BJ (cell line): ENCODE measurements at regions not wholly inside any gene's neighbourhood (a gene's known extent, or its start where the extent isn't known, plus 50 kb on each side); places are given as distances from the start of the nearest gene placed in this dataset.

Experiments
- CTCF ChIA-PET: fragments of 350-600 bp; formaldehyde crosslinking; extraction: SDS; loops from one replicate; lab custom pipeline; 2021; ENCODE audit warnings: antibody characterized with exemption, inconsistent platforms; lab: Yijun Ruan, JAX
- POLR2A ChIA-PET: fragments of 300-600 bp; sonication (Branson Sonifier 250); formaldehyde crosslinking; extraction: SDS; loops from one replicate; lab custom pipeline; 2021; ENCODE audit warnings: antibody characterized with exemption; lab: Charles Lee
- DNase-seq: peaks from one replicate; pipeline ENCODE4 v3.0.0-alpha.2; 2011; ENCODE audit warnings: low read depth
- H3K27me3 ChIP-seq: 2 replicates; pipeline ENCODE4 v1.6.0; 2011; ENCODE audit warnings: low read length; ENCODE audit not compliant: control insufficient read depth, insufficient read depth
- H3K36me3 ChIP-seq: 2 replicates; pipeline ENCODE4 v1.5.1; 2011; ENCODE audit warnings: low read length; ENCODE audit not compliant: control insufficient read depth, insufficient read depth
- H3K4me3 ChIP-seq: 2 replicates; pipeline ENCODE4 v1.5.1; 2011; ENCODE audit warnings: low read depth, mild to moderate bottlenecking, control low read depth, low read length
- CTCF ChIP-seq: IDR thresholded peaks from 2 replicates; pipeline ENCODE4 v1.5.1; 2011; ENCODE audit warnings: low read depth, mild to moderate bottlenecking, control low read depth, inconsistent platforms, low read length, moderate library complexity; ENCODE audit not compliant: insufficient read depth

GRCh38 chr15:95596496-95596895 is 734.0 kb upstream of the NR2F2 start:
- no peaks in the 10 kb centered on the region for H3K27me3 ChIP-seq
- CTCF ChIA-PET, result no interaction called here
- no peaks in the 10 kb centered on the region for H3K36me3 ChIP-seq
- no peak overlapping the region for H3K4me3 ChIP-seq
- no peak for TF ChIP-seq CTCF
- no peak for DNase-seq
- POLR2A ChIA-PET, result no interaction called here

DNA sequence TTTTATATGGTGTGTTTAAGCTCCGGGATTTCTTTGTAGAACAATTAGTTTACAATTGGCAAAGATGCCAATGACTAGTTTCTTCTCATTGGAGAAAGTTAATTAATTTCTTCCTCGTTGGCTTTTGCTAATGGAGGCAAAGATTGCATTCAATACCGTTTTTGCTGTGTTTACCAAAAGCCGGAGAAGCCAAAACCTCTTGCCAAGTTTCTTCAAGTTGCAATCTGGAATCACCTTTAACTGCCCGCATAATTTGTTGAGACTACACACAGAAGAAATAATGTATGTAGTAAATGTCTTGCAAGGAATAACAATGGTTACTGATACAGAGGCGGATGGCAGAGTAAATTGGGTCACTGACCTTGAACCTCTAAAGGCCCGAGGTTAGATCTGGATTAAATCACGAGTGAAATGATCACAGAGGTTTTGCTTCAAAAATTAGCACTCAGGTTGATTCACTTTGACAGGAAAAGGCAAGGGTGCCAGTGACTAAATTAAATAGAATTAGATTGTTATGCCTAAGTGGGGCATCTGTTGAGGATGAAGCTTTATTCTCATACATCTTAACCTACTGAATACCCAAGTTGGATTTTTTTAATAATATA is 732.1 kb upstream of the NR2F2 start:
- Histone ChIP-seq H3K27me3 (no peaks in the 10 kb centered on the region), H3K36me3 (no peaks in the 10 kb centered on the region), H3K4me3 (no peak overlapping the region)
- CTCF ChIA-PET, result no interaction called here
- POLR2A ChIA-PET, result no interaction called here
- TF ChIP-seq CTCF, result no peak
- no peak for DNase-seq

DNA sequence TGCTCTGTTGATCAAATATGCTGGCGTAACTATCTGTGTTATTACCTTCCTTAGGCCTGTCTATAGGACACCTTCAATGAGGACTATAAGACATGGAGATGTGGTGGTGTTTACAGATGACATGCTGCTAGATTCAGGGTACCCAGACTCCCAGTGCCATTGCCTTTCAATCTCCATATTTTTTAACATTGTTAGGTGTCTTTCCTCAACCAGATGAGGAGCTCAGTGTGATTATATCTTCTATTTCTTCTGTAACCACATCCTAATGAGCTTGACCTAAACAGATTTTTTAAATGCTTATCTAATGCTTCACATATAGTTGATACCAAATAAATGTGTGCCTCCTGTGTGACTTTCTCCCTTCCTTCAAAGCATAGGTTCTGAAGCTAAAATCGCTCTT is 730.1 kb upstream of the NR2F2 start:
- ChIA-PET CTCF (interaction anchor here (1.1 kb wide), 1 partner anchor 11 kb away, joined by 3 read pairs; no protein-coding TSS in a partner anchor), POLR2A (no interaction called here)

DNA sequence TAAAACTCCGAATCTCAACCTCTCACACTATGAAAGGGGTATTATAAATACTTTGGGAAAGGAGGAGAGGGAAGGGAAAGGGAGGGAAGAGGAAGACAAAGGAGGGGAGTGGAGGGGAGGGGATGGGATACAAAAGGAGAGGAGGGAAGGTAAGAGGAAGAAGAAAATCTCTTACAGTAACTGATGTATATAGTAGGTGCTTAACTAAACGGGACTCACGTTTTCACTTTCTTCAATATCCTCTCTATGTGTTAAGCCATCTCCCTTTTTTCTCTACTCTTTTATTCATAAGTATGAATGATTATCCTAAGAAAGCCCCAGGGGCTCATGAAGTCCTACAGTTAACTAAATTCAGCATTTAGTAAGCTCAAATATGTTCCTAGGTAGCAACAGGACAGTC is 729.6 kb upstream of the NR2F2 start:
- no peak for TF ChIP-seq CTCF
- Histone ChIP-seq H3K27me3 (no peaks in the 10 kb centered on the region), H3K36me3 (no peaks in the 10 kb centered on the region), H3K4me3 (no peak overlapping the region)
- no peak for DNase-seq
- CTCF ChIA-PET, result interaction anchor here (1.1 kb wide), 1 partner anchor 12 kb away, joined by 3 read pairs; no protein-coding TSS in a partner anchor
- POLR2A ChIA-PET, result no interaction called here

More for the DNA sequence above, 730.1 kb upstream of the NR2F2 start:
- Histone ChIP-seq H3K27me3 (no peaks in the 10 kb centered on the region), H3K4me3 (no peak overlapping the region), H3K36me3 (no peaks in the 10 kb centered on the region)
- no peak for DNase-seq
- TF ChIP-seq CTCF, result no peak

DNA sequence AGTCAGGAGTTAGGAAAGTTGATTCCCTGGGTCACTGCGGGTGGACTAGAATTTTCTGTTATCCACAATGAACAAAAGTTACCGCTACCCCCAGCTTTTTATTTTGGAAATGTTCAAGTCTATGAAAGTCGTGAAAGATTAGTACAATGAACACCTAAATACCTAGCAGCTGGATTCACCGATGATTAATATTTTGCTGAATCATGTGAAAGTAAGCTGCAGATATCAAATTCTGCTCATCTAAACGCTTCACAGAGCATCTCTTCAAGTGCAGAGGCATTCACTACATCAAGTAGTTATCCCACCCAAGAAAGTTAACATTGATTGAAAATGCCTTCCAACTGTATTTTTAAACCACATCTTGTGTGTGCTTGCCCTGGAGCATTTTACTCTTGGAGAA is 729.0 kb upstream of the NR2F2 start:
- TF ChIP-seq CTCF, result no peak
- POLR2A ChIA-PET, result no interaction called here
- DNase-seq, result no peak
- H3K27me3 ChIP-seq, result no peaks in the 10 kb centered on the region
- CTCF ChIA-PET, result no interaction called here
- no peaks in the 10 kb centered on the region for H3K36me3 ChIP-seq
- no peak overlapping the region for H3K4me3 ChIP-seq
